CD4-positive, alpha-beta T cell treated with Interleukin-10 for 1 hour (primary cell): ENCODE measurements at regions not wholly inside any gene's neighbourhood (a gene's known extent, or its start where the extent isn't known, plus 50 kb on each side); places are given as distances from the start of the nearest gene placed in this dataset.

Source experiments
- DNase-seq: peaks from one replicate; pipeline ENCODE4 v3.0.0-alpha.2; 2020

GRCh38 chr18:40926679-40927078, 1028.4 kb upstream of the PIK3C3 start:
- no peak for DNase-seq

DNA sequence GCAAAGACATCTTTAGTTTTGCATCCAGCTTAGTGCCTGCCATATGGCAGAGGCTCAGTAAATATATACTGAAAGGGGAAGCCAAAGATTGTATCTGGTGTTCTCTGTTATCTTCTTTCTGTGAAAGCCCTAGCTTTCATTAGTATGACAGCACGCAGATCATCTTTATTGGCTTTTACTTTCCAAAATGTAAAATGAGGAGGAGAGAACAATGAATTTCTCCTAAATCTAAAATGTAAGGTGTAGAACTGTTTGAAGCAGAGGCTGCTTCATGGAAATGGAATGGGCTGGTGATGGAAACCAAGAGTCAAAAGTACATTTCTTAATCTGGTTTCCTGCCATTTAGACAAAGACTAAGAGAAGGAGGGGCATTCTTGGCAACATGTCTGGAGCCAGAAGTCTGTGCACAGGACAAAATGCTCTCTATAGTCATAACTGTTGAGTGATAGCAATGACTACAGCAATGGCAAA, 1029.9 kb upstream of the PIK3C3 start:
- no peak for DNase-seq

DNA sequence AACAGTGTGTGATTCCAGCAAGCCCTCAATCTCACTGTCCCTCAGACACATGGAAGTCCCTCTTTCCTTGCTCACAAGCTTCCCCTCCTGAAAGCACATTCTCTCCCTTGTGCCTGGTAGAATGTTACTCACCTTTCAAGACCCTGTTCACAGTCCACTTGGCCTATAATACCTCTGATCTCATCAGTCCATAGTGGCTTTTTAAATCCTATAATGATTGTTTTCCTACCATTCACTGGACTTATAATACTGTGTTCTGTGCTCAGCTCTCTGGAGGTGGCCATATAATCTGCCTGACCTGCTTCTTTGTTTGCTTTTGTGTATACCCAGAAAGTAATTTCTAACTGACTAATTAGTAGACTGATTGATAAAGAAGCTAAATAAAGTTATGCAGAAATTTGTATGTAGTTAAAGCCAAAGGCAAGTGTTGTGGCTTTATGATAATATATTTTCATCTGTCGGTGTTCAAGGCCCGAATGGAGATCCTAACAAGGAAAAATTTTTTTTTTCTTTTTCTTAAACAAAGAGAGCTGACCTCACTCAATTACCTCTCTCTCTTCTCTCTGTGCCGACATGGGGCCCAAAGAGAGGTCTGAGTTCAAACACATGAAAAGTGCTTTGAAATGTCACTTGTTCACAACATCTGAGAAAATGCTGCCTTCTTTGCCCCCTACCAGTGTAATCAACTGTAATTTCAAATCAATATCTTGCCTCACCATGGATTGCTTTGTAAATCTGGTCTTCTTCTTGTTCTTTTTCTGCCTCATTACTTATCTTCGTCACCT, 1033.0 kb upstream of the PIK3C3 start:
- no peak for DNase-seq

DNA sequence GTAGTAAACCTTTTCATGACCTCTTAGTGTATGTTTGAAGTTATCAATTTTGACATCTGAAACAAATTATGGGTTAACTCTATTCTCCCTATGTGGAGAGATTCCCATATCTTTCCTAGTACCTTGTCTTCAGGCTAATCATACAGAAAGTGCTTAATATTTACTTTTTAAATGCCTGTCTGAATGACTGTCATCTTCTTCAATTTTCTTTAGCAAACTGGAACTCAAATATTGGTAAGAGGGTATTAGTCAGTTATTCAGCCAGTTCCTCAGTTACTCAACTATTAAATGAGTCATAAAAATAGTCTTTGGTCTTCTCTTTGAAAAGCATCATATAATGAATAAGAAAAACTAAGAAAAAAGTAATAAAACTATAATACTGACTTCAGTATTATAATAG, 1038.0 kb upstream of the PIK3C3 start:
- DNase-seq, result no peak

DNA sequence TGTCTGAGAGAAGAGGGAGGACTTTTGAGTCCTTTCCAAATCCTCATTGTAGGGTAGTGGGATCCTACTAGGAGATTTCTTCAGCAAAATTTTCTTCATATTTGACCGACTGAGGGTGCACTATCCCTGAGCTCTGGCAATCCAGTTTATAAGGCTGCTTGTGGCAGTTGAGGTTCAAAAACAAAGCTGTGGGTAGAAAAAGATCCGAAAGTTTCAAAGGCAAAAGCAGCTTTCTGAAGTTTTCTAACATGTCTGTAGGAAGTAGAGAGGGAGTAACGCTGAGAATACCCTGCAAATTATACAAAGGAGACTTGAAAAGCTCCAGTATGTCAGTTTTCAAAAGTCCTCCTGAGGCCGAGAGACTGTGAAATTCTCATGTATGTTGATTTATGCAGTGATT, 1039.3 kb upstream of the PIK3C3 start:
- DNase-seq, result no peak

DNA sequence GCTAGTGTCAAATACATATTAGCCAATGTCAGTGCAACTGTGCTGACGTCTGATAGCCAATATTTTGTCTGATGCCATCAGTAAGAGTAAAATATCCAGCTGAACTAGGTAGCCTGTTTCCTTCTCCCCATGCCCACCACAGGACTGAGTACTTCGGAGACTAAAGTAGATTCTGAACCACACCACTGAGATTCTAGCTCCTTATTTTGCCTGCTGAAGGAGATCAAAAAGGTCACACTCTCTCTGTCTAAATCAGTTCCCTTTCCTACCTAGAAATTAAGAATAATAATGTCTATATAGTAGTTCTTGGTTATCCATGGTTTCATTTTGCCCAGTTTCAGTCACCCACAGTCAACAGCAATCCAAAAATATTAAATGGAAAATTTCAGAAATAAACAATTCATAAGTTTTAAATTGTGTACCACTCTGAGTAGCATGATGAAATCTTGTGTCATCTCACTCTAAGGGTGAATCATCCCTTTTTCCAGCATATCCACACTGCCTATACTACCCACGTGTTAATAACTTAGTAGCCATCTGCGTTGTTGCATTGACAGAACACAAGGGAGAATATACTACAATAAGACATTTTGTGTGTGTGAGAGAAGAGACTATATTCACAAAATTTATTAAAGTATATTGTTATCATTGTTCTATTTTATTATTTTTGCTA, 1043.3 kb upstream of the PIK3C3 start:
- DNase-seq, result no peak

- DNase-seq, result no peak
Observed at GRCh38 chr18:40911041-40911440, 1044.0 kb upstream of the PIK3C3 start.

DNA sequence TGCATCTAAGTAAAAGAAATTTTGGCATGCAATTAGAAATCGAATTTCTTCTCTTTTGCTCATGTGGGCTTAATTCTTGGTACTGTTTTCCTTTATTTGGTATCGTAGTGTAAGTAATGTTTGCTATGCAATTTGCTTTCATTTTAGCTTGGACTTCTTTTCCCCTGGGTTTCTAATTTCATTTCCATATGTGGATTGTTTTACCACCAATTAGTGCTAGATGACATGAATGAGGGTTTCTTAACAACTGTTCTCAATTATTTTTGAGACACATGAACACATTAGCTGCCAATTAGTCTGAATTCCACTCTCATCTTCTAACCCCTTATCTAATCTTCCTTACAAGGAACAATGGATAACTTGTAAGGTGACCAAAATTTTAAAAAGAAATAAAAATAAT, 1047.2 kb upstream of the PIK3C3 start:
- DNase-seq, result no peak

DNA sequence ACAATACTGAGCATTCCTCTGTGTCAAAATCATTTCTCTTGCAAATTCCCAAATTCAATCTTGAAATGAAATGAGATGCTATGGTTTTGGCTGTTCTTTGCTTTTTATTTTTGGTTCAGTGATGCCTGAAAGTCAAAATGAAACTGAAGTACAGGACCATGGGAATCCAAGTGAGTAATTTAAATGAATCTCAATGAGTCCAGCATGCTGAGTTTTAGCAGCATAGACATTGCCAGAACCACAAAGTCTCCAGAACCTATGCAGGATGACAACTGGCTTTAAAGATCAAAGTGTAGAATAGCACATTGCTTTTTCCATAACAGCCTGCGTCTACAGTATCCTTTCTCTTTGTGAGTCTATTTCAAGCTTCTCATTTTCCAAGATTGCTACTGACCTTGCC, 1050.7 kb upstream of the PIK3C3 start:
- no peak for DNase-seq

DNA sequence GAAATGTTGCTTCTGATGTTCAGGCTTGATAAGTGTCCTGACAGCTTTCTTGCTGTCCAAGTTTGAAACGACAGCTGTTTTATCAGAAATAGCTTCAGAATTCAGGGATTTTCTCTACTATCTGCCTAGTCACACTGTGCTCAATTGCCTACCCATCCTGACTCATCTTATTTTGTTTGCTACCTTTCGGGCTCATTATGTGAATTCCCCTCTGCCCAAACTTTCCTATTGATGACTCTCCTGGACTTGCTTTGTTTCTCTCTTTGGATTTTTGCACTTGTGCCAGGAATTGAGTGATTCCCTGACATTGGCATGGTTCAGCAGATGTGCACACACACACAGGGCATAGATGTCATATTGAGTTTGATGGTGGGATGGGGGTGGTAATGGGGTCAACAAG, 1052.6 kb upstream of the PIK3C3 start:
- DNase-seq, result no peak

- no peak for DNase-seq
Observed at GRCh38 chr18:40897884-40898283, 1057.2 kb upstream of the PIK3C3 start.

- DNase-seq, result no peak
Observed at GRCh38 chr18:40883271-40883670, 1071.8 kb upstream of the PIK3C3 start.

GRCh38 chr18:40882468-40882867, 1072.6 kb upstream of the PIK3C3 start:
- DNase-seq, result no peak

GRCh38 chr18:40878371-40878770, 1076.7 kb upstream of the PIK3C3 start:
- DNase-seq, result no peak

GRCh38 chr18:40877096-40877495, 1077.9 kb upstream of the PIK3C3 start:
- DNase-seq, result no peak

DNA sequence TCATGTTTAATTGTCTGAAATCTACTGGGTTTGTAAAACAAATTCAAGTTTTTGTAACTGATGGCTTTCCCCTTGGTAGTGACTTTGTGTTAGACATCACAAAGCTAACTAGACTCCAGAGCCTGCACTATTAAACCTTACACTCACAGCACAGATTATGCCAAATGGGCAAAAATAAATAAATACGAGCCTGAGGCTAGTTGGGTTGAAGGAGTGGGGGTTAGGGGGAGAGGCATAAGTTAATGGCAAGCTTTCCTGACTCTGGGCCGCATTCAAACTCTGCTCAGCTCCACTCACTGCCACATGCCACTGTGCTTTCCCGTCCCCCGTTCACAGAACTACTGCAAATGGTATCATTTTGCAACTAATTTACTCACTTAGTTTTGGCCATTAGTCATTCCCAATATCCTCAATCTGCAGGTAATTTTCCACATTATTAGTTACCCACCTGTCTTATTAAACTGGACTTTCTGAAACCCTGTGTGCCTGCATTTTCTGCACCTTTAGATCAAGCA, 1079.9 kb upstream of the PIK3C3 start:
- DNase-seq, result no peak

GRCh38 chr18:40874233-40874632, 1080.8 kb upstream of the PIK3C3 start:
- DNase-seq, result no peak

DNA sequence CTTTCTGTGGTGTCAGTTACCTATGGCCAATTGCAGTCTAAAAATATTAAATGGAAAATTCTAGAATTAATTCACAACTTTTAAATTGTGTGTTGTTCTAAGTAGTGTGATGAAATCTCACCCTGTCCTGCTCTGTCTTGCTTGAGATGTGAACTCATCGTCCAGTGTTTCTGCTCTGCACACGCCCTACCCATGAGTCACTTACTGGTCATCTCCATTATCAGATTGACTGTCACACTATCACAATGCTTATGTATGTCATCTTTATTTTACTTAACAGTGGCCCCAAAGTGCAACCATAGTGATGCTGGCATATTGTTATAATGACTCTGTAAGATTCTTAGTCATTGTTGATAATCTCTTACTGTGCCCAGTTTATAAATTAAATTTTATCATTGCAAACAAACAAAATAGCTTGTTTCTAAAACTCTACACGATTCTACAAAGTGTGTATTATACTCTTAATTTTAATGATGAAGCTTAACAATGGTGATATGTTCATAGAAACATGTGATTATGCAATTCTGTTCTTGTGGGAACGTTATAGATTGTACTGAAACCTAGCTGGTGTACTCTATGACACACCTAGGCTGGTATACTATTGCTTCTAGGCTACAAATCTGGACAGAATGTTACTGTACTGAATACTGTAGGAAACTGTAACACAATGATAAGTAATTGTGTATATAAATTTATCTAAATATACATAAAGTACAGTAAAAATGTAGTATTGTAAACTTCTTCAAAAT, 1086.8 kb upstream of the PIK3C3 start:
- DNase-seq, result no peak

GRCh38 chr18:40867459-40867858, 1087.6 kb upstream of the PIK3C3 start:
- DNase-seq, result no peak

GRCh38 chr18:40866968-40867367, 1088.1 kb upstream of the PIK3C3 start:
- no peak for DNase-seq

DNA sequence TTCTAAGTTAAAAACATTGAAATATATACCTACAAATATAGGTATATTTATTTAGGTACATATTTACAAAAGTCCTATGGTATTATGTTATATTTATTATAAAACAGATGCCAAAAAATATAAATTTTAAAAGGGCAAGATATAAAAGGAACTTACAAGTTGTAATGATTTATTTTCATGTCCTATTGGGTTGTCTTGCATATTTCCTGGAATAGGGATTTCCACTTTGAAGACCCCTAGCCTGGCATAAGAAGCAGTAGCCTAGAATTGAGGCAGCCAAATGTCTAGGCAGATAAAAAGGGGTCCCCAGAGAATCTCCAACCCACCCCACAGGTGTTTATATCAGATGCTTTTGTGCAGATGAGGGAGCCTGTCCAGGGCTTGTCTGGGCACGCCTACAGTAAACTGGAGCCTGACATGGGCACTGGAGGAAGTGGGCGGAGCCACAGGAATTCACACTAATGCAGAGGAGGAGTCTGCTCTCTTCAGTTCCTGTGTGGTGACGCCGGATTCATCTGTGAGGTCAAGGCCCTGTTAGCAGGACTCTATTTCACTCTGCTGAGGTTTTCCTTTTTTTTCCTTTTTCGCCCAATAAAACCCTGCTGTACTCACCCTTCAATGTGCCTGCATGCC, 1088.9 kb upstream of the PIK3C3 start:
- no peak for DNase-seq

DNA sequence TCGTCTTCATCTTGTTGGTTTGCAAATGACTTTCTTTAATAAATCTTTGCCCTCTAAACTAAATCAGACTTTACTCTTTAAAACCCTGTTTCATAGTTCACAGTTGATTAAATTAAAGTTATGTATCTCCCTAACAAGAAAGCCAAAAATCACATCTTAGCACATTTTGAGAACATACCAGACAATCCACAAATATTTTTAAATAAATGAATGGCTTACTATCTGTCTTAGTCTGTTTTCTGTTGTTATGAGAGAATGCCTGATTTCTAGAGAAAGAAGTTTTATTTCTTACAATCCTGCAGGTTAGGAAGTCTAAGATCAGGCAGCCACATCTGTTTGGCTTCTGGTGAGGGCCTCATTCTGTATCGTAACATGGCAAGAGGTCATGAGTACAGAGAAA, 1090.2 kb upstream of the PIK3C3 start:
- no peak for DNase-seq

GRCh38 chr18:40863801-40864200, 1091.2 kb upstream of the PIK3C3 start:
- no peak for DNase-seq
